ENCODE measurements at regions not wholly inside any gene's neighbourhood (a gene's known extent, or its start where the extent isn't known, plus 50 kb on each side); places are given as distances from the start of the nearest gene placed in this dataset.

DNA sequence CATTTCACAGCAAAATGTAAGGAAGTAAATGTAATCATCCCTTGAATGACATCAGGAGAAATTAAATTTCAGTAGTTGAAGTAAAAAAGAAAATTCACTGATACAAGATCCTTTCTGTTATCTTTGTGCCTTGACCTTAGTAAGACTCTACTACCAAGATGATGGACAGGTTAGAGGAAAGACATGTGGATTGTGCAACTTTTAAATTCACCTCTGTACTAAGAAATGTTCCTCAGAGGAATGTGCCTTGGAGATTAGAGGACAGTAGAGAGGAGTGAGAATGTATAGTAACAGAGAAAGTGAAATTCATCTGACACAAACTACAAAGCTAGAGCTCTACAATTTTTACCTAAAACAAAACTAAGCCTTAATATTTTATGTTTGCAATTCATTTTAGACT is 375.3 kb downstream of the PLOD2 start:
- TF ChIP-seq CTCF (IDR thresholded peaks at IDR 0.05; ENCODE audit: low read depth, low read length, poor library complexity, severe bottlenecking) (no peak), EZH2phosphoT487 (IDR thresholded peaks at IDR 0.05; ENCODE audit: borderline replicate concordance, low read length) (no peak)
- no peaks in the 10 kb centered on the region for H3K79me2 ChIP-seq (ENCODE audit: control insufficient read depth, low read length)
- no peak overlapping the region for H3K4me3 ChIP-seq (ENCODE audit: low read length)
- H3K9me2 ChIP-seq (replicated peaks; ENCODE audit: control insufficient read depth, low read length): no peaks in the 10 kb centered on the region
- no peaks in the 10 kb centered on the region for H3K27me3 ChIP-seq (ENCODE audit: control insufficient read depth, low read length)
- H3K36me3 ChIP-seq (ENCODE audit: control insufficient read depth, low read length): no peaks in the 10 kb centered on the region
- no peaks in the 10 kb centered on the region for H3F3A ChIP-seq (ENCODE audit: control insufficient read depth, insufficient read depth)
- no peak overlapping the region for H3K27ac ChIP-seq (ENCODE audit: low read depth, low read length)
- no peak overlapping the region for H3K4me2 ChIP-seq (ENCODE audit: low read length)
- H4K20me1 ChIP-seq (ENCODE audit: control insufficient read depth, insufficient read depth, low read depth, low read length): no peaks in the 10 kb centered on the region
- H3K4me1 ChIP-seq (ENCODE audit: control insufficient read depth, low read length): no peaks in the 10 kb centered on the region
- H3K9me3 ChIP-seq (ENCODE audit: control insufficient read depth, insufficient read depth, low read length): no peaks in the 10 kb centered on the region

DNA sequence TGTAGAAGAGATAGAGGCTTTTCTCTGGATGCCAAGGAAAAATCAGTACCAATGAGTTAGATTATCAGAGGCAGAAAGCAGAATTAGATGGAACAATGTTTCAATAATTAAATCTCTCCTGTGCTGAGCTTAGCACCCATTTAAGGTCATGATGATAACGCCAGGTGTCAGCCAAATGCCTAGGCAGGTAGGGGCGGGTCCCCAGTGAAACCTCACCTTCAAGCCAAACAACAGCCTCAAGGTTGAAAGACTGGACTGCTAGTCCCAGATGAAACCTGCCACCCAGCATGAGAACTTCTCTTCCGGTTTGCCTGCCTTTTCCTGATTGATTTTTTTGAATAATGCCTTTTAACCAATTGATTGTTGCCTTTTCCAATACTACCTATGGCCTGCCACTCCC is 363.0 kb downstream of the PLOD2 start:
- H3K27ac ChIP-seq (ENCODE audit: low read depth, low read length): no peak overlapping the region
- no peaks in the 10 kb centered on the region for H3K9me3 ChIP-seq (ENCODE audit: control insufficient read depth, insufficient read depth, low read length)
- H3K9me2 ChIP-seq (replicated peaks; ENCODE audit: control insufficient read depth, low read length): no peaks in the 10 kb centered on the region
- no peaks in the 10 kb centered on the region for H3F3A ChIP-seq (ENCODE audit: control insufficient read depth, insufficient read depth)
- no peak overlapping the region for H3K4me3 ChIP-seq (ENCODE audit: low read length)
- H3K4me2 ChIP-seq (ENCODE audit: low read length): no peak overlapping the region
- H4K20me1 ChIP-seq (ENCODE audit: control insufficient read depth, insufficient read depth, low read depth, low read length): no peaks in the 10 kb centered on the region
- H3K36me3 ChIP-seq (ENCODE audit: control insufficient read depth, low read length): no peaks in the 10 kb centered on the region
- no peaks in the 10 kb centered on the region for H3K27me3 ChIP-seq (ENCODE audit: control insufficient read depth, low read length)
- TF ChIP-seq CTCF (IDR thresholded peaks at IDR 0.05; ENCODE audit: low read depth, low read length, poor library complexity, severe bottlenecking) (no peak), EZH2phosphoT487 (IDR thresholded peaks at IDR 0.05; ENCODE audit: borderline replicate concordance, low read length) (no peak)
- no peaks in the 10 kb centered on the region for H3K4me1 ChIP-seq (ENCODE audit: control insufficient read depth, low read length)
- no peaks in the 10 kb centered on the region for H3K79me2 ChIP-seq (ENCODE audit: control insufficient read depth, low read length)

DNA sequence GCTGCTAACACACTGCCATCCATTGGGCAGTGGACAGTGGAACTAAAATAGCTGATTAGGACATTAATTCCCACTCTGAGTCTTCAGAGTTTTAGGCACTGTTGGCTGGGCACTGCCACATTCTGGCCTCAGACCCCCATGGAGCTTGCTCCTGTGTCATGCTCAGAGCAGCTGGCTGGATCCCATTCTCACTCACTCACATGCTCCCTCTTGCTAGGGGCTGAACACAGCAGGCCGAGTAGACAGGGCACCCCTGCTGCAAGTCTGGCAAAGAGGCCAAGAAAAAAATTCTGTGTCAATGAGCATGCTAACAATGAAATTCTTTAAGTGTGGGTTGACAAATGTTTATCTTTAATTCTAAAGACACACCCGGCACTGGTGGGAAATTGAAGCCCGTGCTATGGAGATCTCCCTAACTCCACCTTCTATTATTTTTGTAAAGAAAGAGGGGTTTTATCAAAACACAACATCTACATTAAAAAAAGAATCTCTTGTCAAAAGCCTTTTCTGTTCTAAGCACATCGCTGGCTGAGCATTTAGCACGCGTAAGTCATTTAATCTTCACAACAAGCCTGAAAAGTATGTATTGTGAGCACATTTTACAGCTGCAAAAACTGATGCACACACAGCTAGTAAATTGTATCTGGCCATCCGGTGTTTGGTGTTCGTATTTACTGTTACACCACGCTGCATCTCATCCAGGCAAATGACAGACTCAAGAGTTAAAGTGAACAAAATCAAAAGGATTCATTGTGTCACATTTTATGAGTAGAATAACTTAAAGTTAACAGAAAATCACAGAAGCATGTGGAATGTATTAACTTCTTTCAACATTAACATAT is 362.1 kb downstream of the PLOD2 start:
- no peaks in the 10 kb centered on the region for H4K20me1 ChIP-seq (ENCODE audit: control insufficient read depth, insufficient read depth, low read depth, low read length)
- no peak overlapping the region for H3K4me2 ChIP-seq (ENCODE audit: low read length)
- H3K27me3 ChIP-seq (ENCODE audit: control insufficient read depth, low read length): no peaks in the 10 kb centered on the region
- no peaks in the 10 kb centered on the region for H3K4me1 ChIP-seq (ENCODE audit: control insufficient read depth, low read length)
- H3F3A ChIP-seq (ENCODE audit: control insufficient read depth, insufficient read depth): no peaks in the 10 kb centered on the region
- no peak overlapping the region for H3K27ac ChIP-seq (ENCODE audit: low read depth, low read length)
- no peak overlapping the region for H3K4me3 ChIP-seq (ENCODE audit: low read length)
- no peaks in the 10 kb centered on the region for H3K79me2 ChIP-seq (ENCODE audit: control insufficient read depth, low read length)
- TF ChIP-seq EZH2phosphoT487 (IDR thresholded peaks at IDR 0.05; ENCODE audit: borderline replicate concordance, low read length) (no peak), CTCF (IDR thresholded peaks at IDR 0.05; ENCODE audit: low read depth, low read length, poor library complexity, severe bottlenecking) (no peak)
- H3K9me2 ChIP-seq (replicated peaks; ENCODE audit: control insufficient read depth, low read length): no peaks in the 10 kb centered on the region
- no peaks in the 10 kb centered on the region for H3K36me3 ChIP-seq (ENCODE audit: control insufficient read depth, low read length)
- H3K9me3 ChIP-seq (ENCODE audit: control insufficient read depth, insufficient read depth, low read length): no peaks in the 10 kb centered on the region

Data from DOHH2 (cell line).